NCI-H82 treated with DMSO at 0.1 percent for 48 hours (cell line): ENCODE measurements at regions not wholly inside any gene's neighbourhood (a gene's known extent, or its start where the extent isn't known, plus 50 kb on each side); places are given as distances from the start of the nearest gene placed in this dataset.

ENCODE experiments used
- DNase-seq: peaks from one replicate; lab custom pipeline; 2025; ENCODE audit not compliant: unreplicated experiment; lab: John Stamatoyannopoulos, UW

- DNase-seq = no peak
Observed at GRCh38 chr2:42882756-42883155, 90.4 kb upstream of the HAAO start.

GRCh38 chr2:42881732-42882131 is 89.3 kb upstream of the HAAO start:
- DNase-seq = no peak

- DNase-seq = no peak
Observed at GRCh38 chr2:42880738-42881690, 88.6 kb upstream of the HAAO start.

DNA sequence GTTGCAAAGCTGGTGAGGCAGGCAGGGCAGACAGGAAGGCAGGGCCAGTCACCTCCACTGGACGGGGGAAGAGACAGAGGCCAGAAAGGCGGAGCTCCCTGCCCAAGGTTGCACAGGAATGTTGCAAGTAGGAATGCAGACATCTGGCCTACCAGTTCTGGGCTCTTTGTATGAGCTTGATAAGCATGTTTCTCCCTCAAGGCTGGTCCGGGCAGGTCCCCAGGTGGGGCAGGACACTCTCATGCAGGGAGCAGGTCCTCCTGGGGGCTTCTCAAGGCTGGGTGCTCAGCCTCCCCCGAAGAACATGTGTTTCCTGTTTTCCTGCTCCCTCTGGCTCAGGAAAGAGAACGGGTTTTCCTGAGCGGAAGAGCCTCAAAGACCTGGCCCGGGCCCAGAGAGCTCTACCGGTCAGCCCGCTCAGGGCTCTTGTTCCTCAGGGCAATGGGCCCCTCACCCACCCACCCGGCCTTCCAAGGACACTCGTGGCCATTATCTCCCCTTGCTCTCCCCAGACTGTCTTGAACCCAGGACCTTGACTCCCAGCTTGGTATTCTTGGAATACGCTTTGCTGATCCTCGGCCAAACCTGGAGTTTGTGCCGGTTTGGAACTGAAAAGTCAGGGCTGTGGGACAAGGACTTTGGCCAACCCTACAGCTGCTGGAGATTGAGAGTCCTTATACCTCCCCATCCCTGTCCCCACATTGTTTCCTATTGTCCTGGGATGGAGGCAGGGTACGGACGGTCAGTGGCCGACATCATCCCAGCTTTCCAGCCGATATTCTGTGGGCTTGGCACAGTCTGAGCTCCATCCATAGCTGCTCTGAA is 87.7 kb upstream of the HAAO start:
- DNase-seq = no peak

GRCh38 chr2:42879121-42879705 is 86.8 kb upstream of the HAAO start:
- DNase-seq = no peak

GRCh38 chr2:42878581-42878980 is 86.2 kb upstream of the HAAO start:
- DNase-seq = no peak

GRCh38 chr2:42877936-42878335 is 85.6 kb upstream of the HAAO start:
- DNase-seq = no peak

GRCh38 chr2:42877511-42877910 is 85.1 kb upstream of the HAAO start:
- DNase-seq = no peak

GRCh38 chr2:42876326-42876751 is 84.0 kb upstream of the HAAO start:
- DNase-seq = no peak

- no peak for DNase-seq
Observed at GRCh38 chr2:42875880-42876279, 83.5 kb upstream of the HAAO start.

GRCh38 chr2:42874949-42875801 is 82.8 kb upstream of the HAAO start:
- no peak for DNase-seq

DNA sequence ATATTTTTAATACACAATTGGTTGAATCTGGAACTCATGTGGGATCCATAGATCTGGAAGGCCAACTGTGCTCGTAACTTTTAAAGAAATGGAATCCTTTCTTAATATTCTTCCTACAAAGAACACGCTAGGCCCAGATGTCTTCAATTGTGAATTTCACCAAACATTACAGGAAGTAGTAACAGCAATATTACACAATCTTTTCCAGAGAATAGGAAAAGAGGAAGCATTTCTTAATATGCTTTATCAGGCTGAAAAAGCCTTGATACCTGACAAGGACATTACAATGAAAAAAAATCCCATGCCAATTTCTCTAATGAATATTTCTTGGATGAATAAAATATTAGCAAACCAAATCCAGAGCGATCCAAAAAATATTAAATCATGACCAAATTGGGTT is 80.3 kb upstream of the HAAO start:
- DNase-seq = no peak

- DNase-seq = no peak
Observed at GRCh38 chr2:42871372-42871771, 79.0 kb upstream of the HAAO start.

DNA sequence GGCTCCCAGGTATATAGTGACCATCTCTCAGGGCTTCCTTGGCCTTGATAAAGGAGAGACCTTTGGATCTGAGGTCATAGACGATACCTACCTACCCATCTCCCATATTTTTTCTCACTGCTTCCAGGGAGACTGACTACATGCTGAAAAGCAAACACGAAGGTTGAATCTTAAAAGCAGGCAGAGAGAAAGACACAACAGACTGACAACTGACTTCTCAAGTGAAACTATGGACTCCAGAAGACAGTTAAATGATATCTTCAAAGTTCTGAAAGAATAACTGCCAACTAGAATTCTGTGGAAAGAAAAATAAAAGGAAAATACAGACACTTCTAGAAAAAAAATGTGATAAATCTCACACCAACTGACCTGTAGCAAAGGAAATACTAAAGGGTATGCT is 76.5 kb upstream of the HAAO start:
- no peak for DNase-seq

DNA sequence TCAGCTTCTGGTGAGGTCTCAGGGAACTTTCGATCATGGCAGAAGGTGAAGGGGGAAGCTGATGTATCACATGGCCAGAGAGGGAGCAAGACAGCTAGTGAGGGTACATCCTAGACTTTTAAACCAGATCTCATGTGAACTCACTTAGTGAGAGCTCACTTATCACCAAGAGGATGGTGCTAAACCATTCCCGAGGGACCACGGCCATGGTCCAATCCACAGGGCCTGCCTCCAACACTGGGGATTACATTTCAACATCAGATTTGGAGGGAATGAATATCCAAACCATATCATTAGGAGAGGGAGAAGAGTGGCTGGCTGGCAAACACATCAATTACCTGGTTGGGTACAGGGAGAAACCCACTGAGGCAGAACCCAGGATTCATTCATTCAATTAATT is 75.7 kb upstream of the HAAO start:
- DNase-seq = no peak

DNA sequence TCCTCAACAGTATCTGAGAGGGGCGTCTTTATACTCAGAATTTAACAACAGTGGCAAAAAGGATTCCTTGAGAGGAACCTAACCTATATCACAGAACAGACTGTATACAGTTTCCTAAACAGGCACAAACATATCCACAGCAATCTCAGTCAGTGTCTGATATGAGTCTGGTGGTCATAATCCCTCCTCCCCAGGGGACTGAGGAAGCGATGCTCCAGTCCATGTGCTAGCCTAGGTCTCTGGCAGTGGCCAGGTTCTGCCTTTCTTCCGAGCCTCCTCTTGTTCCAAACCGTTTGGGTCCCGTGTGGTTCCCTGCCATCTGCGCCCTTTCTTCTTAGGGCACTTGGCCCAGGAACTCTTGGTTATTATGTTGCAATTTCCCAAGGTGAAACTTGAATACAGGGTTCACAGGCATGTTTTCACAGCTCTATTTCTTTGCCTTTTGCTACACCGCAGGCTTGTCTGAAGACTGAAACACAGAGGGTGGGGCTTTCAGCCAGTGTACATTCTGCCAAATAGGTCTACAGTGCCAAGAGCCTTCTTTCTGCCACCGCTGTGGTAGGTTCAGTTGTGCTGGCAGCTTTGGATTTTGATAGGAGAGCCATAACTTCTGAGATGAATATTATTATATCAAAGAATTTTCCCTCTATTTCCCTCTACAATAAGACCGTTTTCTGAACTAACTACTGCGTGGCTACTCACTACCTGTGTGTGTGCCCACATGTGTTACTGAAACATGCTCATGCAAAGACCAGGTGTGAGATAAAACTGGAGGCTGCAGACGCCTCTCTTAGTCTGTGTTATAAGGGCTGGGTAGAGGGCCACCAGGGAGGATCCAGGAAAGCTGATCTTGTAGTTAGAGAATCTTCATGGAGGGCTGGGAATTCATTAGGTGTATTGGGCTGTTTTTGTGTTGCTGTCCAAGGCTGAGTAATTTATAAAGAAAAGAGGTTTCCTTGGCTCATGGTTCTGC is 75.0 kb upstream of the HAAO start:
- no peak for DNase-seq

DNA sequence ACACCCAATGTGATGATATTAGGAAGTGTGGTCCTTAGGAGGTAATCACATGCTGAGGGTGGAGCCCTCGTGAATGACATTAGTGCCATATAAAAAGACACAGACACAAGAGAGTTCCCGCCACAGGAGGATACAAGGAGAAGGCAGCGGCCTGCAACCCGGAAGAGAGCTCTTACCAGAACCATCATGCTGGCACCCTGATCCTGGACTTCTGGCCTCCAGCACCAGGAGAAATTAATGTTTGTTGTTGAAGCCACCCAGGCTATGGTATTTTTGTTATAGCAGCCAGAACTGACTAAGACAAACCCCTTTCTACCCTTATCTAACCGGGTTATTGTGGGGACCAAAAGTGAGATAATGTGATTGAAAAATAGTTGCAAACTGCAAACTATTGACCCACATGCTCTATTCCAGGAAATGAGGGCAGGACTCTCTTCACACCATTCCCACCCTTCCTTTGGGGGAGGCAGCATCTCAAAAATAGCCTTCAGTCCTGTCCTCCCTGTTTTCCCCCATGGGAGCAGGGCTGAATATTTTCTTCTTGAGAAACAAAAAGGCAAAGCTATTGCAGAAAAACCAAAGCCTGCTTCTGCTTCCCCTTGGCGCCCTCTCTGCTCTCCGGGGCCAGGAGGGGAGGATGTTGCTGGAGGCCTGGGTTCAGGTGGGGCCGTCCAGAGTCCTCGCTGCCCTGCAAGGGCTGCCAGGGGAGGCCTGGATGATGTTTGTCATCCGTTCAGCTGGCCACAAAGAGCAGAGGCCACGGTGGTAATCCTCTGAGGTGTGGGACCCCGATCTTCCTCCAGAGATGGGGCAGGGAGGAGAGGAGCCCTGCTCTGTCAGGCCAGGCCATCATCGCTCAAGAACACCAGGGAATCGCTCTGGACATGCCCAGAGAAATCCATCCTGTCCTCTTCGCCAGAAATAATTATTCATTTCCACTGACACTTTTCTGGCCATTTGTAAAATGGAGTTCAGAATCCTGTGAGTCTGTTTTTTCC is 73.8 kb upstream of the HAAO start:
- DNase-seq = no peak

GRCh38 chr2:42864641-42865280 is 72.4 kb upstream of the HAAO start:
- DNase-seq = no peak
